ENCODE measurements at regions not wholly inside any gene's neighbourhood (a gene's known extent, or its start where the extent isn't known, plus 50 kb on each side); places are given as distances from the start of the nearest gene placed in this dataset.

DNA sequence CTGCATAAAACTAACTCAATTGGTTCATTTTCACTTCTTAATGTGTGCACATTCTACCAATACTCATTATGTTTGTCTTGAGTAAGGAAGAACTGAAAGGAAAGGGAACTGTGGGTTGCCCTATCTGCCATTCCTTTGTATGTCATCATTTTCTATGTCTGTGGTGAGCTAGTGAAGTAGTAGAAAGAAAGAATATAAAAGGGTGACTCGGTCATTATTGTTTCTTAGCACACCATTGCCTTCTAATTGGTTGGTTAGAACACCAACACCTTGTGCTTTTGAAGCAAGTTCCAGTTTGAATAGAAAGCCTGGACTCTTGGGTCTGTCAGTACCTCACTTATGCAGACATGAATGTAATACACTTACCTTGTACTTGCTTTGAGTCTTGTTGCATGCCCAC is 64.3 kb upstream of the MDFIC start:
- no peak for DNase-seq (ENCODE audit: low read depth)

DNA sequence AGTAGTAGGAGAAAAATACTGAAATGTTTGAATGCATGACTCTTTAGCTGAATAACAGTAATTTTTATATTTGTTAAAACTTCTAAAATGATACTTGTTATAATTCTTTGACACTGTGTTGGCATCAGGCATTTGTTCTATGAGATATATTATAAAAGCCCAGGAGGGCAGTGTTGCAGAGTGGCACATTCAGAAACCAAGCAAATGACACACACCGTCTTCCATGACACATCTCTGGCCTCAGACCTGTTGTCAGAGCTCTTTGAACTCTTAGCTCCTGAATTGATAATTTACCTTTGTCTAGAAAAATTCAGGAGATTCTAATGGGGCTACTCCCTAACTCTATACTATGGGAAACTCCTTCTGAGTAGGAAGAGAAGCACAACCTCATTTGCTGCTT is 62.4 kb upstream of the MDFIC start:
- DNase-seq (ENCODE audit: low read depth): no peak

DNA sequence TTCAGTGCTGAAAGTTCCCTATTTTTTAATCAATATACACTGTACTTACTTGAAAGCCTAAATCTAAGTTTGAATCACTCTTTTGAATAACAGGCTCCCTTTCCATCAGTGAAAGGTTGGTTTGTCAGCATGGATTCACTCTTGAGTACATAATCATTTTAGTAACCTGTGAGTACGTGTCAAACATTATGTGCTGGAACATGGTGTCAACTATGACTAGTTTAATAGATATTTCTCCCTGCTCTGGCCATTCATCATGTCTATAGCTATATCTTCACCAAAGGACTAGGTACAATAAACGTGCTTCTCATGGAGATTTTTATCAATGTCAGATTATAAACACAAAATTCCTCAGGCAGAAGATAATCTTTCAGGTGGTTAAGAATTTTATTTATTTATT is 61.7 kb upstream of the MDFIC start:
- no peak for DNase-seq (ENCODE audit: low read depth)

DNA sequence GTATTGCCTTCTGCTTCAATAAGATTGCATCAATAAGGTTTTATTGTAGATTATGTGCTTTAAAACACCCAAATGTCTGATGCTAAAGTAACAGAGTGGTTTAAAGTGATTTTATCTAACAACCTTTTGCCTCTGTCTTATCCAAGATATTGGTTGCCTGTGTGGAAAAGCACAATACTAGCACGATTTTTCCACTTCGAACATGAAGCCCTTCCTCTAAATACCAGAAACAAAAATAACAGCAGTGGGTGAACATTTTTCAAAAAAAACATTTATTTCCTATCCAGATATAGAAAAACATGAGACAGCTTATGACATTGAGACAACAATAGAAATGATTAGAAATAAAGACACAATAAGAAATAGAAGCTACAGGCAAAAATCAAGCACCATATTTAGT is 59.5 kb upstream of the MDFIC start:
- no peak for DNase-seq (ENCODE audit: low read depth)

DNA sequence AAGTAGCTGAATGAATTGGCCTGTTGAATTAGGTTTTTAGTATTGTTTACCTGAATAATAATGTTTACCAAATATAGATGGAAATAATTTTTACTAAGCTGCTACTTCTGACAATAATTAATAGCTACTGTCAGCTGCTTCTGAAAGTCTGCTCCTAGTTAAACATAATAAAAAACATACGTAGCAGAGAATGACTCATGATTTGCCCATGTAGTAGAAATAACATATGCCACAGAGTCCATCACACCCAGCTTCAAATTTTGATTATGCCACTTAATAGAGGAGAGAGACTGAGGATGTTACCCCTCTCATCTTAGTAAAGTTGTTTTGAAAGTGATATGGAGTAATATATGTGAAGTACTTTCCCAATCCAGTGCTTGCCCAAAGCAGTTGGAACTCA is 57.6 kb upstream of the MDFIC start:
- DNase-seq (ENCODE audit: low read depth): no peak

DNA sequence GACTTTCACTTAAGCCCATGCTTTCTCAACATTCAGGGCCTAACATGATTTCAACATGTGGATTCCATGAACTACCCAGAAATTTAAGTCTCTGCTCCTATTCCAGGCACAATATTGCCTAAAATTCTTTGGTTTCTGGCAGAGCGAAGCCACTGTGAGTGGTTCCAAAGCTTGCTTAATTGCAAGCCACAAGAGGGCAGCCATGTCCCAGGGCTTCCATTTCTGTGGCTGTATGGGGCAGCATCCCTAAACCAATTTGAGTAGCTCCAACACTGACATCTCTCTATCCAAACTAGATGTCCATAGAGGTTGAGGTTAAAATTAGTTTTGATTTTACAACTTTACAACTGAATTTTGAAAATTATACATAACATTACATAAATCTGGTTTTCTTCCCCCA is 56.3 kb upstream of the MDFIC start:
- peak; percentile 28 for DNase-seq (ENCODE audit: low read depth)
